Mesenchymal stem cell (in vitro differentiated cells and primary cell): ENCODE measurements at regions not wholly inside any gene's neighbourhood (a gene's known extent, or its start where the extent isn't known, plus 50 kb on each side); places are given as distances from the start of the nearest gene placed in this dataset.

Experiments used
- DNase-seq: peaks from one replicate; pipeline ENCODE4 v3.0.0-alpha.2; 2013
- H2AFZ ChIP-seq: one replicate; pipeline ENCODE4 v1.6.1; 2013; ENCODE audit warnings: low read depth, mild to moderate bottlenecking, control low read depth, inconsistent platforms, low read length, moderate library complexity
- H2AK5ac ChIP-seq: 2 replicates; pipeline ENCODE4 v1.6.1; 2013; ENCODE audit warnings: low read length, moderate library complexity, mild to moderate bottlenecking, inconsistent platforms; ENCODE audit not compliant: severe bottlenecking
- H2BK120ac ChIP-seq: one replicate; pipeline ENCODE4 v1.6.1; 2013; ENCODE audit warnings: low read depth, mild to moderate bottlenecking, inconsistent platforms, low read length, moderate library complexity
- H2BK12ac ChIP-seq, 2 experiments: one replicate each; pipeline ENCODE4 v1.6.1; 2013; ENCODE audit warnings: inconsistent platforms in 2 of 2, low read length in 2 of 2, mild to moderate bottlenecking in 2 of 2, moderate library complexity in 2 of 2, control low read depth in 1 of 2
- H2BK15ac ChIP-seq: one replicate; pipeline ENCODE4 v1.6.1; 2013; ENCODE audit warnings: mild to moderate bottlenecking, low read depth, inconsistent platforms; ENCODE audit not compliant: poor library complexity, severe bottlenecking
- H2BK5ac ChIP-seq: 2 replicates; pipeline ENCODE4 v1.6.1; 2013; ENCODE audit warnings: low read depth, mild to moderate bottlenecking, low read length, control low read depth, inconsistent platforms; ENCODE audit not compliant: poor library complexity, severe bottlenecking
- H3K14ac ChIP-seq, 2 experiments: one replicate each; pipeline ENCODE4 v1.6.1; 2013; ENCODE audit warnings: inconsistent platforms in 2 of 2, low read length in 2 of 2, control low read depth in 1 of 2, mild to moderate bottlenecking in 1 of 2, moderate library complexity in 1 of 2
- H3K18ac ChIP-seq, 2 experiments: one replicate each; pipeline ENCODE4 v1.6.1; 2013; ENCODE audit warnings: inconsistent platforms in 2 of 2, low read length in 2 of 2, control low read depth in 1 of 2, low read depth in 1 of 2, mild to moderate bottlenecking in 1 of 2
- H3K23ac ChIP-seq, 2 experiments: one replicate each; pipeline ENCODE4 v1.6.1; 2013; ENCODE audit warnings: inconsistent platforms in 2 of 2, low read length in 2 of 2, mild to moderate bottlenecking in 2 of 2, moderate library complexity in 2 of 2, control low read depth in 1 of 2
- H3K27ac ChIP-seq: 2 replicates; pipeline ENCODE4 v1.5.1; 2013; ENCODE audit warnings: mild to moderate bottlenecking, moderate library complexity, low read length, control low read depth, inconsistent platforms; ENCODE audit not compliant: poor library complexity, severe bottlenecking
- H3K27me3 ChIP-seq, 2 experiments: 2 replicates each; pipeline versions ENCODE4 v1.6.1 to v1.7.0; 2013; ENCODE audit warnings: low read length in 2 of 2, mild to moderate bottlenecking in 2 of 2, moderate library complexity in 2 of 2, control low read depth in 1 of 2, inconsistent platforms in 1 of 2; ENCODE audit not compliant: control insufficient read depth in 1 of 2, insufficient read depth in 1 of 2
- H3K36me3 ChIP-seq, 2 experiments: 2 replicates each; pipeline versions ENCODE4 v1.6.1 to v1.7.0; 2013; ENCODE audit warnings: low read length in 2 of 2, control low read depth in 1 of 2, inconsistent platforms in 1 of 2, low read depth in 1 of 2, mild to moderate bottlenecking in 1 of 2; ENCODE audit not compliant: insufficient read depth in 2 of 2, control insufficient read depth in 1 of 2
- H3K4ac ChIP-seq, 2 experiments: one replicate each; pipeline ENCODE4 v1.6.1; 2013; ENCODE audit warnings: inconsistent platforms in 2 of 2, low read length in 2 of 2, mild to moderate bottlenecking in 2 of 2, moderate library complexity in 2 of 2, control low read depth in 1 of 2, low read depth in 1 of 2
- H3K4me1 ChIP-seq: 2 replicates; pipeline ENCODE4 v1.6.1; 2013; ENCODE audit warnings: low read depth, low read length, control low read depth; ENCODE audit not compliant: control insufficient read depth, insufficient read depth
- H3K4me2 ChIP-seq: 2 replicates; pipeline ENCODE4 v1.6.1; 2013; ENCODE audit warnings: low read length, mild to moderate bottlenecking, inconsistent platforms; ENCODE audit not compliant: poor library complexity, severe bottlenecking
- H3K4me3 ChIP-seq, 2 experiments: 2 replicates each; pipeline versions ENCODE4 v1.5.1 to v1.7.0; 2013; ENCODE audit warnings: low read length in 2 of 2, mild to moderate bottlenecking in 2 of 2, control low read depth in 1 of 2, low read depth in 1 of 2; ENCODE audit not compliant: insufficient read depth in 1 of 2
- H3K79me1 ChIP-seq: replicated peaks from 2 replicates; pipeline ENCODE4 v1.6.1; 2013; ENCODE audit warnings: mild to moderate bottlenecking, control low read depth, low read length, inconsistent platforms; ENCODE audit not compliant: poor library complexity, severe bottlenecking
- H3K9ac ChIP-seq: 2 replicates; pipeline ENCODE4 v1.7.0; 2013; ENCODE audit warnings: mild to moderate bottlenecking, low read length, moderate library complexity
- H3K9me3 ChIP-seq: 2 replicates; pipeline ENCODE4 v1.7.0; 2013; ENCODE audit warnings: mild to moderate bottlenecking, low read length; ENCODE audit not compliant: control insufficient read depth
- H4K8ac ChIP-seq: one replicate; pipeline ENCODE4 v1.6.1; 2013; ENCODE audit warnings: inconsistent platforms, mild to moderate bottlenecking, low read length, moderate library complexity
- H4K91ac ChIP-seq: one replicate; pipeline ENCODE4 v1.6.1; 2013; ENCODE audit warnings: mild to moderate bottlenecking, low read length, inconsistent platforms
- WGBS: methylation state at CpG from one replicate; pipeline ENCODE4 v1.1.7; 2013; ENCODE audit warnings: mixed read lengths; 5-methylcytosine and 5-hydroxymethylcytosine counted together

DNA sequence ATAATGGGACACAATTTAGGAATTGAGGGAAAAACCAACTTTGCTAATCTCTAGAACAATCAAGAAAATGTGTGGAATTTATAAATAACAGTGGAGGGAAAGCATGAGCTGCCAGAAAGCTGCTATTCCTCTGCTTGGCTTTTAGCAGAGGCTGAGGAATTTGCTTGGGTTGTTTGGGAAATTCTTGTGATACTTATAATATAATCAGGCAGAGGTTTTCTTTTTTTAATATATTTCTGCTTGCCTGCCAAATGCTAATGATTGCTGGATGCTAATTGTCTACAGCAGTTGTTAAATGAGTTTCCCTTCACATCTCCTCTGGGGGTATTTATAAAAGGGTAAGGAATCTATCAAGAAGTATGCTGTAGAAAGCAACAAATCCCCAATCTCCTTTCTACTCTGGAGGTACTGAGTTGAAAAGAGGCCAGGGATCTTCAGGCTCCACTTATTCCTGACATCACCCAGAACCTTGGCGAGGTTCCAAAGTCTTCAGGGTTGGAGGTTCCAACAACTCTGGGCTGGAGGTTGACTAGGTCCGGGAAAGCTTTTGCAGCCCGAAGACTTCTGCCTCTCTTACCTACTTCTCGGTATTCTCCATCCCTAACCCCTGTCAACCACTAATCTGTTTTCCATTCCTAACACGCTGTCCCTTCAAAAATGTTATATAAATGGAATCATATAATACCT is 60.4 kb upstream of the TMED7 start:
- no peak overlapping the region for H3K18ac ChIP-seq
- H3K27me3 ChIP-seq: peaks cover 0 to 6% of the 10 kb centered on the region in 2 experiments
- H2BK5ac ChIP-seq: no peak overlapping the region
- H2AK5ac ChIP-seq: no peak overlapping the region
- no peaks in the 10 kb centered on the region for H3K36me3 ChIP-seq
- H3K27ac ChIP-seq: no peak overlapping the region
- H2AFZ ChIP-seq: no peak overlapping the region
- no peaks in the 10 kb centered on the region for H3K79me1 ChIP-seq
- H3K9ac ChIP-seq: peak overlapping the region; percentile 10
- WGBS: 74% methylated on average over 5 of the region's 5 CpGs
- H3K9me3 ChIP-seq: no peaks in the 10 kb centered on the region
- H4K8ac ChIP-seq: no peak overlapping the region
- no peak overlapping the region for H3K23ac ChIP-seq
- H3K4me1 ChIP-seq: no peaks in the 10 kb centered on the region
- no peak overlapping the region for H2BK15ac ChIP-seq
- H3K4ac ChIP-seq: no peak overlapping the region
- no peak overlapping the region for H3K4me2 ChIP-seq
- no peak overlapping the region for H2BK120ac ChIP-seq
- no peak for DNase-seq
- H2BK12ac ChIP-seq: no peak overlapping the region
- H4K91ac ChIP-seq: no peak overlapping the region
- no peak overlapping the region for H3K14ac ChIP-seq
- H3K4me3 ChIP-seq: peak overlapping the region in 1 of 2 experiments; percentile 11

DNA sequence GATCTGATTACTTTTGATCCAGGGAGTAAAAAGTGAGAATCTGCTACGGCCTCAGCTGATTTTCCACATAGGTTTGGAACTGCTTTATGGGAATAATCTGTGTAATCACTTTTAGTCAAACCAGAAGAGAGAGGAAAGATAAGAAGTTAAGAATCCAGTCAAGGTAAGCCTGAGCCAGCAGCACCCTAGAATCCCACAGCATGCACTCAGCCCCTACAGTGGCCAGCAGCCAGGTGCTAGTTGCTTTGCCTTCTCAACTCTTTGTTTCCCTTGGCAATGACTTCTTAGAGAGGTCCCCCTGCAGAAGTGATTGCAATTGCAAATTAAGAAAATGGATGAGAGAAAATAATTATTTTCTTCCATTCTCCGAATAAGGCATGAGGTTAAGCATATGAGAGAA is 59.7 kb upstream of the TMED7 start:
- Histone ChIP-seq H3K9ac (peak overlapping the region; percentile 10), H2BK5ac (no peak overlapping the region), H3K14ac (no peak overlapping the region), H3K4me2 (no peak overlapping the region), H4K8ac (no peak overlapping the region), H3K27me3 (peaks cover 0 to 6% of the 10 kb centered on the region in 2 experiments), H2AK5ac (no peak overlapping the region), H4K91ac (no peak overlapping the region), H3K4me1 (no peaks in the 10 kb centered on the region), H3K9me3 (no peaks in the 10 kb centered on the region), H3K79me1 (no peaks in the 10 kb centered on the region), H3K27ac (no peak overlapping the region), H3K18ac (no peak overlapping the region), H2BK120ac (no peak overlapping the region), H3K23ac (no peak overlapping the region), H3K4ac (no peak overlapping the region), H2AFZ (no peak overlapping the region), H2BK15ac (no peak overlapping the region), H2BK12ac (no peak overlapping the region), H3K36me3 (no peaks in the 10 kb centered on the region), H3K4me3 (peak overlapping the region in 1 of 2 experiments; percentile 11)
- 69% methylated on average over 1 of the region's 2 CpGs for WGBS
- DNase-seq: no peak

DNA sequence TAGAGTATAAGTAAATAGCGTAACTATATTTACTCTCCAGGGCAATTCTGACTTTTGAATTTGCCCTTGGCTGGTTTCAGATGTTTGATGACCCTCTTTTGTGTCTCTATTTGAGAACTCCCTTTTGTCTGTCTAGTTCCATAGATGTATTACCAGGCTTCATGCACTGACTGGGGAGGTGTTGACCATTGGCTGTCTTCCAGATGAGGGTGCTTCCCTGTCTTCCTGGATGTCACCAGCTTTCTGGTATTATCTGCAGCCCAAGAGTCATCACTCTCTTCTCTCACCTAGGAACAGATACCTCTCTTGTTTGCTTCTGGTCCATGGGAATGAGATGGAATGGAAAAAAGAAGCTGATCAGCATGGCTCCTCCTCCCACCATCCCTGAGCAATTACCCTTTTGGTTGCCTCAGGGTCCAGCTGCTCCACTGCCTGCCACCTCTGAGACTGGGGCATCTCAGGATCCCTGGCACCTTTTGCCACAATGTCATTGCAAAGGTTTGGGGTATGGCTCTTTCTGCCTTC is 58.7 kb upstream of the TMED7 start:
- Histone ChIP-seq H3K4me2 (no peak overlapping the region), H3K9me3 (no peaks in the 10 kb centered on the region), H3K18ac (no peak overlapping the region), H2AK5ac (no peak overlapping the region), H3K9ac (no peak overlapping the region), H3K27me3 (peaks cover 0 to 6% of the 10 kb centered on the region in 2 experiments), H2BK5ac (no peak overlapping the region), H3K4me3 (no peak overlapping the region), H2BK15ac (no peak overlapping the region), H2BK12ac (no peak overlapping the region), H4K8ac (no peak overlapping the region), H2AFZ (no peak overlapping the region), H3K4ac (no peak overlapping the region), H3K23ac (no peak overlapping the region), H3K79me1 (no peaks in the 10 kb centered on the region), H3K27ac (no peak overlapping the region), H3K4me1 (no peaks in the 10 kb centered on the region), H3K36me3 (no peaks in the 10 kb centered on the region), H3K14ac (no peak overlapping the region), H4K91ac (no peak overlapping the region), H2BK120ac (no peak overlapping the region)
- WGBS: 100% methylated on average over 1 of the region's 1 CpG
- DNase-seq: no peak

DNA sequence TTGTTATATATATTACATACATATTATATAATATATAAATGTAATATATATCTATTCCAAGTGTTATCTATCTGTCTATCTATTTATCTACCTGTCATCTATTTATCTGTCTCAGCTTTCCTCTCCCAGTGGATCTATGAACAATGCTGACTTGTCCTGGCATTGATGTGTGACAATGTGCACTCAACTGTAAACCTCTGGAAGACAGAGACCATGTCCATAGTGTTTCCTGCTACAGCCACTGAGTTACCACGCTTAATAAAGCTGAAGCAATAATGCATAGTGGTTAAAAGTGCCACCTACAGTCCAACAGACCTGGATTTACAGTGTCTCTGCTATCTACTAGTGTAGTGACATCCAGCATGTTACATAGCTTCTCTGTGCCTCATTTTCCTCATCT is 57.2 kb upstream of the TMED7 start:
- H3K4me2 ChIP-seq: no peak overlapping the region
- H2AFZ ChIP-seq: no peak overlapping the region
- H3K23ac ChIP-seq: no peak overlapping the region
- H2BK12ac ChIP-seq: no peak overlapping the region
- H3K79me1 ChIP-seq: no peaks in the 10 kb centered on the region
- H3K9me3 ChIP-seq: no peaks in the 10 kb centered on the region
- no peak overlapping the region for H2BK15ac ChIP-seq
- no peak overlapping the region for H2BK120ac ChIP-seq
- no peaks in the 10 kb centered on the region for H3K4me1 ChIP-seq
- no peak overlapping the region for H3K27ac ChIP-seq
- no peak overlapping the region for H3K14ac ChIP-seq
- H4K8ac ChIP-seq: no peak overlapping the region
- no peak overlapping the region for H2AK5ac ChIP-seq
- no peak overlapping the region for H3K4ac ChIP-seq
- H3K27me3 ChIP-seq: peaks cover 0 to 6% of the 10 kb centered on the region in 2 experiments
- no peak overlapping the region for H3K4me3 ChIP-seq
- 64% methylated on average over 1 of the region's 1 CpG for WGBS
- no peak overlapping the region for H3K9ac ChIP-seq
- no peak overlapping the region for H2BK5ac ChIP-seq
- H4K91ac ChIP-seq: no peak overlapping the region
- H3K18ac ChIP-seq: no peak overlapping the region
- H3K36me3 ChIP-seq: no peaks in the 10 kb centered on the region
- DNase-seq: no peak
